Prostate gland (tissue), 2 donors: ENCODE measurements at regions not wholly inside any gene's neighbourhood (a gene's known extent, or its start where the extent isn't known, plus 50 kb on each side); places are given as distances from the start of the nearest gene placed in this dataset.

Source experiments
- DNase-seq: peaks from one replicate; pipeline ENCODE4 v3.0.0-alpha.2; 2019; ENCODE audit warnings: low spot score
- H3K27ac ChIP-seq, 2 donors: fragments of 200-600 bp; sonication (generic); 2 replicates each; pipeline ENCODE4 v1.5.1; 2017 to 2019
- H3K27me3 ChIP-seq: fragments of 200-600 bp; sonication (generic); replicated peaks from 2 replicates; pipeline ENCODE4 v1.5.1; 2019; ENCODE audit not compliant: insufficient read depth
- H3K36me3 ChIP-seq, 2 donors: fragments of 200-600 bp; sonication (generic); 1 replicate in 1 of 2; 2 replicates in 1 of 2; pipeline versions ENCODE4 v1.5.1 to v1.8.1; 2017 to 2019
- H3K4me1 ChIP-seq: fragments of 200-600 bp; sonication (generic); replicated peaks from 2 replicates; pipeline ENCODE4 v1.5.1; 2019
- H3K4me3 ChIP-seq, 2 donors: fragments of 200-600 bp; sonication (generic); 2 replicates each; pipeline ENCODE4 v1.5.1; 2017 to 2019
- H3K9me3 ChIP-seq: fragments of 200-600 bp; sonication (generic); 2 replicates; pipeline ENCODE4 v1.5.1; 2017
- POLR2A ChIP-seq: fragments of 450-650 bp; IDR thresholded peaks from one replicate; pipeline ENCODE4 v1.6.1; 2016; ENCODE audit warnings: antibody characterized with exemption, mild to moderate bottlenecking
- POLR2AphosphoS5 ChIP-seq: sonication (generic); formaldehyde crosslinking; IDR thresholded peaks from one replicate; pipeline ENCODE4 v1.6.1; 2017; ENCODE audit warnings: antibody characterized with exemption
- WGBS: methylation state at CpG from one replicate; pipeline ENCODE4 v1.1.5; 2018; 5-methylcytosine and 5-hydroxymethylcytosine counted together
- intact Hi-C: fragments of 100-400 bp; cut with DNase I; formaldehyde crosslinking; loops from one replicate; pipeline ENCODE4 v1.14.2; 2022
- TF ChIP-seq, protein P1 (sequence below), 4 experiments: fragments of 200-600 bp in 2 of 4; fragments of 450-650 bp in 2 of 4; sonication (generic) in 2 of 4; IDR thresholded peaks; 1 replicate in 3 of 4; 2 replicates in 1 of 4; pipeline ENCODE4 v1.5.1; 2016 to 2019; ENCODE audit warnings: antibody characterized with exemption in 4 of 4, mild to moderate bottlenecking in 2 of 4, moderate library complexity in 2 of 4

DNA sequence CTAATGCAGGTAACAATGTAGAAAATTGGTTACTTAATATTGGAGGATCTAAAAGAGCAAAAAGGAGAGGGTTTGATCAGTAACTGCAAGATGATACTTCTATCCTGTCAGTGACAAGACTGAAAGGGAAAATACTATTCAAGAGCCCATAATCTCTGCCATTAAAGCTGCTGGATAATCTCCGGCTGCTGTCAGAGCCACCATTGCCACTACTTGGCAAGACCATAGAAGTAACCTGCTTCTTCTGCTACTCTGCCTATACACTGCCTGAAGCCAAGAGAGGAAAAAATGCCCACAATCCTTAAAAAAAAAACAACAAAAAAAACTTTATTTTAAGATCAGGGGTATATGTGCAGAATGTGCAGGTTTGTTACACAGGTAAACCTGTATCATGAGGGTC is 386.5 kb upstream of the ID4 start:
- Histone ChIP-seq H3K9me3 (no peaks in the 10 kb centered on the region), H3K27me3 (no peaks in the 10 kb centered on the region), H3K4me3 (no peak overlapping the region), H3K27ac (no peak overlapping the region), H3K36me3 (no peaks in the 10 kb centered on the region), H3K4me1 (no peaks in the 10 kb centered on the region)
- intact Hi-C loops, result no loop called here
- WGBS, result 100% methylated on average over 1 of the region's 1 CpG
- no peak for DNase-seq
- TF ChIP-seq POLR2A (no peak), POLR2AphosphoS5 (no peak)
- TF ChIP-seq, protein P1, sequence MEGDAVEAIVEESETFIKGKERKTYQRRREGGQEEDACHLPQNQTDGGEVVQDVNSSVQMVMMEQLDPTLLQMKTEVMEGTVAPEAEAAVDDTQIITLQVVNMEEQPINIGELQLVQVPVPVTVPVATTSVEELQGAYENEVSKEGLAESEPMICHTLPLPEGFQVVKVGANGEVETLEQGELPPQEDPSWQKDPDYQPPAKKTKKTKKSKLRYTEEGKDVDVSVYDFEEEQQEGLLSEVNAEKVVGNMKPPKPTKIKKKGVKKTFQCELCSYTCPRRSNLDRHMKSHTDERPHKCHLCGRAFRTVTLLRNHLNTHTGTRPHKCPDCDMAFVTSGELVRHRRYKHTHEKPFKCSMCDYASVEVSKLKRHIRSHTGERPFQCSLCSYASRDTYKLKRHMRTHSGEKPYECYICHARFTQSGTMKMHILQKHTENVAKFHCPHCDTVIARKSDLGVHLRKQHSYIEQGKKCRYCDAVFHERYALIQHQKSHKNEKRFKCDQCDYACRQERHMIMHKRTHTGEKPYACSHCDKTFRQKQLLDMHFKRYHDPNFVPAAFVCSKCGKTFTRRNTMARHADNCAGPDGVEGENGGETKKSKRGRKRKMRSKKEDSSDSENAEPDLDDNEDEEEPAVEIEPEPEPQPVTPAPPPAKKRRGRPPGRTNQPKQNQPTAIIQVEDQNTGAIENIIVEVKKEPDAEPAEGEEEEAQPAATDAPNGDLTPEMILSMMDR (IDR thresholded peaks at IDR 0.05), result no peak

DNA sequence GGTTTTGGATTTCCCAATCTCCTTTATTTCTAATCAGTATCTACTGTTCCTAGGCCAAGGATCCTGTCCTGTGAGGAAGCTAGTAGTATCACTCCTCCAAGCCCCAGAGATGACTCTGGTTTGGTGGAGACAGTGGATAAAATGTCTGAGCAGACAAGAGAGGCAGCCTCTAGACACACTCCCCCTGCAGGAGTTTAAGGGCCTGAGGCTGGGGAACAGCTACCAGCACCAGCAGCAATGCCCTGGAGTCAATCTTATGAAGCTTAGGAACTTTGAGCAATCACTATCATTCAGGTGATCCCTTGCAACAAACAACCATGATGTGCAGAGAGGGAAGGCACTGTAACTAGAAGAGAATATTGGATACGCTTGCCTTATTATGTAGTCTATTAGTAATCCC is 384.7 kb upstream of the ID4 start:
- Histone ChIP-seq H3K9me3 (no peaks in the 10 kb centered on the region), H3K27me3 (no peaks in the 10 kb centered on the region), H3K4me1 (no peaks in the 10 kb centered on the region), H3K36me3 (no peaks in the 10 kb centered on the region), H3K4me3 (no peak overlapping the region), H3K27ac (no peak overlapping the region)
- 92% methylated on average over 1 of the region's 1 CpG for WGBS
- intact Hi-C loops, result no loop called here
- no peak for TF ChIP-seq POLR2A
- TF ChIP-seq POLR2AphosphoS5, result no peak
- TF ChIP-seq, protein P1 (IDR thresholded peaks at IDR 0.05), result no peak
- DNase-seq, result no peak

DNA sequence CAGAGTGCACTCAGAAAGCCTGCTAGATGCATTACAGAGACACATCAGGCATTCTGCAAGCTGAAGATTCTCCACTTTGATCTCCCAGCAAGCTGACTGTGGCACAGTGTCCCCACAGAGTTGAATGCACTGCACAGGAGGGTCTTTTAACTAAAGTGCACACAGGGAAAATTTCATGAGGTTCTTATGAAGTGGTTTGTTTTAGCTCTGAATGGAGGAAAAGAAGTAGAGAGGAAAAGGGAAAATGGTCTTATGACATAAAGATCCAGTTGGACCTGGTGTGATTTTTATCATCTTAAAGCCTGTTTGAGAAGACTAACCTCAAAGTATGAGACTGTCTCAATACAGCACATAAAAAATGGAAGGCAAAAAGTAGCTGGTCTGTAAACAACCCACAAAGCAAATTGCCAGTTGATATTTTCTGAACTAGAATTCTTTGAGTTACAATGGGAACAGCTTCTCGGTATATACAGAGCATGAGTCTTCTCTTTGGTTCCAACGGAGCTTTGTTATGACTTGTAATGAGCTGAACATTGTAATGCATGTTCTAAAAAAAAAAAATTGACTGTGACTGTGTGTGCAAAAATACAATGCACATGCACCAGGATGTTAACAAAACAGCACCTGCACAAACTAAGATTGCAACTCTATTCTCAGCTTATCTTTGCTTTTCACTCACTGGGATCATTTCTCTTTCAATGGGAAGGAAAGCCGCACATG is 383.0 kb upstream of the ID4 start:
- DNase-seq, result no peak
- Histone ChIP-seq H3K4me1 (no peaks in the 10 kb centered on the region), H3K36me3 (no peaks in the 10 kb centered on the region), H3K4me3 (no peak overlapping the region), H3K27me3 (no peaks in the 10 kb centered on the region), H3K9me3 (no peaks in the 10 kb centered on the region), H3K27ac (no peak overlapping the region)
- intact Hi-C loops, result no loop called here
- no peak for TF ChIP-seq POLR2AphosphoS5
- no peak for TF ChIP-seq POLR2A
- TF ChIP-seq, protein P1 (IDR thresholded peaks at IDR 0.05), result no peak
- 45% methylated on average over 3 of the region's 3 CpGs for WGBS

DNA sequence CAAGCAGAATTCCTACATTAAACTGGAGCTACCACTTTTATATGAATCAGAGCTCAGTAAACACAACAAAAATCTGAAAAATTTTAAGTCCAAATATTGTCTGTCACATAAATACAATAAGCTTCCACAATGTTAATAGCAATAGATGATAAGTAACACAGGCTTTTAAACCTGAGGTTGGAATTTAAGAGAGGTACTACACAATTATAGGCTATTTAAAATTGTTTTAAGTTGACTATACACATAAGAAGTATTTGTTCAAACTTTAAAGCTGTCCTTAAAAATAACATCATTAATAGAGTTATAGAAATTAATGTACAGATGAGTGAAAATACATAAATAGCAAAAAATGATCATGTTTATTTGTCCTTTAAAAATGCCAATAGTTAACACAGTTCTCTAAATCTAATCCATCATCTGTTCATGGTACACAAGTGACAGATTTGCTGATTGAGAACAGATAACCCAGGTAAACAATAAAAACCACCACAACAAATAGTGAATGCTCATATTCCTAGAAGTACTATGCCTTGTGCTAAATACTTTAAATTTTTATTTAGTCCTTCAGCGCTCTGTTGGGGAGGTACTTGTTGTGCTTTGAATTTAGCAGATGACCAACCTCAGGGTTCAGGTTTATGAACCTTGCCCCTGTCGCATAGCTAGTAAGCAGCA is 382.3 kb upstream of the ID4 start:
- intact Hi-C loops, result no loop called here
- H3K27ac ChIP-seq, result no peak overlapping the region
- H3K4me1 ChIP-seq, result no peaks in the 10 kb centered on the region
- 63% methylated on average over 2 of the region's 2 CpGs for WGBS
- H3K4me3 ChIP-seq, result no peak overlapping the region
- TF ChIP-seq POLR2A, result no peak
- TF ChIP-seq POLR2AphosphoS5, result no peak
- H3K36me3 ChIP-seq, result no peaks in the 10 kb centered on the region
- H3K27me3 ChIP-seq, result no peaks in the 10 kb centered on the region
- DNase-seq, result no peak
- no peaks in the 10 kb centered on the region for H3K9me3 ChIP-seq

DNA sequence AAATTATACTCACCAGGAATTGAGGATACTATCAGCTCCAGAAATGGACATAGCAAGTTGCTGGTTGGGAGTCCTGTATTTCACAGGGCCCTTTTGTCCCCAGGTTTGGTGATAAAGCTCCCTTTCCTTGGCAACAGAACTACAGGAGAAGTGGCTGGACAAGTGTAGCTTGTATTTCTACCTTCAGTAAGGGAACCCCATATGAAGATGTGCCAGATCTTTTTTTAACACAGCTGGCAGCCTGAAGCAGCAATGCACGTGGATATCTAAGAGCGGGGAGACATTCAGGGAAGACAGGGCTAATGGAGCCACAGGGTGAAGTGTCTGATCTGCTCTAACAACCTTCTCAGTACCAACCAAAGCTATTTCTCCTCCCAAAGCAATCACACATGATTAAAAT is 373.9 kb upstream of the ID4 start:
- intact Hi-C loops, result loop anchor here (10.0 kb wide), 1 partner anchor 138 kb away; no protein-coding TSS in a partner anchor
- Histone ChIP-seq H3K4me1 (peaks cover 12% of the 10 kb centered on the region), H3K27ac (no peak overlapping the region), H3K4me3 (no peak overlapping the region), H3K27me3 (no peaks in the 10 kb centered on the region), H3K9me3 (no peaks in the 10 kb centered on the region), H3K36me3 (no peaks in the 10 kb centered on the region)
- DNase-seq, result peak; percentile 77
- WGBS, result 32% methylated on average over 2 of the region's 2 CpGs
- TF ChIP-seq POLR2AphosphoS5 (peak; percentile 92), POLR2A (no peak)
- TF ChIP-seq, protein P1 (IDR thresholded peaks at IDR 0.05), result no peak
